Heart right ventricle (tissue), 16 donors: ENCODE measurements at regions not wholly inside any gene's neighbourhood (a gene's known extent, or its start where the extent isn't known, plus 50 kb on each side); places are given as distances from the start of the nearest gene placed in this dataset.
"Not testable (repeated sequence)": the region's sequence is repeated elsewhere in the genome, so short reads cannot be mapped to it uniquely, and the experiment has no call there.

Experiments used
- ATAC-seq, 8 donors: fragments of 200-7000 bp; cut with Tn5 transposase; one replicate each; pipeline ENCODE4 v1.9.1; 2020; ENCODE audit warnings: mild to moderate bottlenecking in 8 of 8, moderate library complexity in 8 of 8, moderate number of reproducible peaks in 1 of 8
- DNase-seq, 2 donors: peaks; one replicate each; pipeline ENCODE4 v3.0.0-alpha.2; 2020
- H3K27ac ChIP-seq, 10 donors: fragments of 200-600 bp; sonication (generic) in 2 of 10; one replicate each; pipeline versions ENCODE4 v1.5.0 to v1.8.0; 2020 to 2022; ENCODE audit warnings: mild to moderate bottlenecking in 3 of 10
- H3K27me3 ChIP-seq, 7 donors: fragments of 200-600 bp; one replicate each; pipeline ENCODE4 v1.8.0; 2021 to 2022; ENCODE audit warnings: mild to moderate bottlenecking in 2 of 7
- H3K36me3 ChIP-seq, 9 donors: fragments of 200-600 bp; sonication (generic) in 1 of 9; one replicate each; pipeline versions ENCODE4 v1.5.0 to v1.8.0; 2020 to 2022; ENCODE audit warnings: mild to moderate bottlenecking in 2 of 9
- H3K4me1 ChIP-seq, 9 donors: fragments of 200-600 bp; sonication (generic) in 1 of 9; one replicate each; pipeline versions ENCODE4 v1.5.0 to v1.8.0; 2020 to 2022; ENCODE audit warnings: mild to moderate bottlenecking in 4 of 9
- H3K4me3 ChIP-seq, 10 donors: fragments of 200-600 bp; sonication (generic) in 2 of 10; one replicate each; pipeline versions ENCODE4 v1.5.0 to v1.8.0; 2020 to 2022; ENCODE audit warnings: mild to moderate bottlenecking in 7 of 10, moderate library complexity in 2 of 10
- H3K9me3 ChIP-seq, 11 donors: fragments of 200-600 bp in 10 of 11; sonication (generic) in 2 of 11; one replicate each; pipeline versions ENCODE4 v1.5.0 to v1.8.0; 2013 to 2022; ENCODE audit warnings: mild to moderate bottlenecking in 2 of 11, control low read depth in 1 of 11, moderate library complexity in 1 of 11
- WGBS, 2 donors: extraction: QIAGEN DNeasy Blood & Tissue Kit; methylation state at CpG; one replicate each; pipeline ENCODE4 v1.1.7; 2013; ENCODE audit warnings: inconsistent platforms in 1 of 2; 5-methylcytosine and 5-hydroxymethylcytosine counted together
- intact Hi-C, 10 donors: fragments of 100-400 bp; cut with DNase I; formaldehyde crosslinking; loops; one replicate each; pipeline versions ENCODE4 v1.11.1 to v1.14.2; 2022
- TF ChIP-seq, protein P1 (sequence below), 9 donors: fragments of 200-600 bp; sonication (generic) in 2 of 9; IDR thresholded peaks; one replicate each; pipeline versions ENCODE4 v1.5.0 to v1.8.0; 2021 to 2022; ENCODE audit warnings: antibody characterized with exemption in 9 of 9, mild to moderate bottlenecking in 5 of 9, moderate library complexity in 1 of 9
- donor health status: Arrhythmogenic right ventricular cardiomyopathy.
- donor health status: ischemic (EF 13 %, LVEDD 7.1; RV severe dilation, severe dysfunction).
- donor health status: healthy with polysubstance abuse.
- donor health status: DM: no; HTN: yes; CAD: no.
- donor health status: DM: no; HTN: no; CAD: no.
- donor health status: ischemic (EF 25% LVEDD 6.9; RV normal size, moderate dysfunction).
- donor health status: ischemic (EF 25% LVEDD 5.7; RV mildly dilated, moderate dysfunction).
- donor health status: healthy.
- donor health status: DM: yes; HTN: yes; CAD: no.
- donor health status: Ischemic cardiomyopathy.
- donor health status: ischemic (EF 35%, LVEDD 5.7; RV mildly dilated, moderate dysfunction).
- donor health status: nonischemic (EF 11% LVEDD 7.7; RV severe dilation, severe dysfunction).
- donor health status: DM: yes; HTN: yes; CAD: no.
- donor health status: PGD.
- donor health status: ischemic (EF 29% LVEDD 5.4; RV normal size, mild dysfunction).
- donor health status: nonischemic (EF 23%, LVEDD 6.1; RV moderate dilation, normal function).

- DNase-seq (no peak), ATAC-seq (no peak)
- 86 to 88% methylated on average over 3 of the region's 3 CpGs for WGBS, 2 donors
- peaks cover 0 to 47% (median 3%) of the 10 kb centered on the region in 11 donors for H3K9me3 ChIP-seq
- no peaks in the 10 kb centered on the region for H3K36me3 ChIP-seq
- no peaks in the 10 kb centered on the region for H3K4me1 ChIP-seq
- no peak overlapping the region for H3K27ac ChIP-seq
- no peak overlapping the region for H3K4me3 ChIP-seq
- intact Hi-C loops, result loop anchor here in 1 of 10 donors (10.0 kb wide), 1 partner anchor 566 kb away; no protein-coding TSS in a partner anchor
- TF ChIP-seq, protein P1, sequence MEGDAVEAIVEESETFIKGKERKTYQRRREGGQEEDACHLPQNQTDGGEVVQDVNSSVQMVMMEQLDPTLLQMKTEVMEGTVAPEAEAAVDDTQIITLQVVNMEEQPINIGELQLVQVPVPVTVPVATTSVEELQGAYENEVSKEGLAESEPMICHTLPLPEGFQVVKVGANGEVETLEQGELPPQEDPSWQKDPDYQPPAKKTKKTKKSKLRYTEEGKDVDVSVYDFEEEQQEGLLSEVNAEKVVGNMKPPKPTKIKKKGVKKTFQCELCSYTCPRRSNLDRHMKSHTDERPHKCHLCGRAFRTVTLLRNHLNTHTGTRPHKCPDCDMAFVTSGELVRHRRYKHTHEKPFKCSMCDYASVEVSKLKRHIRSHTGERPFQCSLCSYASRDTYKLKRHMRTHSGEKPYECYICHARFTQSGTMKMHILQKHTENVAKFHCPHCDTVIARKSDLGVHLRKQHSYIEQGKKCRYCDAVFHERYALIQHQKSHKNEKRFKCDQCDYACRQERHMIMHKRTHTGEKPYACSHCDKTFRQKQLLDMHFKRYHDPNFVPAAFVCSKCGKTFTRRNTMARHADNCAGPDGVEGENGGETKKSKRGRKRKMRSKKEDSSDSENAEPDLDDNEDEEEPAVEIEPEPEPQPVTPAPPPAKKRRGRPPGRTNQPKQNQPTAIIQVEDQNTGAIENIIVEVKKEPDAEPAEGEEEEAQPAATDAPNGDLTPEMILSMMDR (IDR thresholded peaks at IDR 0.05), result no peak
- H3K27me3 ChIP-seq, result no peaks in the 10 kb centered on the region
These were observed 551.3 kb downstream of the TMEM135 start for GRCh38 chr11:87589082-87589481.

DNA sequence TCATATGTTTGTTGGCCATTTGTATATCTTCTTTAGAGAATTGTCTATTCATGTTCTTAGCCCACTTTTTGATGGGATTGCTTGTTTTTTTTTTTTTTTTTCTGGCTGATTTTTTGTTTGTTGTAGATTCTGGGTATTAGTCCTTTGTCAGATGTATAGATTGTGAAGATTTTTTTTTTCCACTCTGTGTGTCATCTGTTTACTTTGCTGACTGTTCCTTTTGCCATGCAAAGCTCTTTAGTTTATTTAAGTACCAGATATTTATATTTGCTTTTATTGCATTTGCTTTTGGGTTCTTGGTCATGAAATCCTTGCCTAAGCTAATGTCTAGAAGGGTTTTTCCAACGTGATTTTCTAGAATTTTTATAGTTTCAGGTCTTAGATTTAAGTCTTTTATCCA lies 547.9 kb downstream of the TMEM135 start:
- intact Hi-C loops, result loop anchor here in 1 of 10 donors (10.0 kb wide), 1 partner anchor 569 kb away; no protein-coding TSS in a partner anchor
- DNase-seq, H3K36me3 ChIP-seq, H3K4me3 ChIP-seq, H3K4me1 ChIP-seq, ATAC-seq, H3K27ac ChIP-seq, H3K27me3 ChIP-seq: not testable (repeated sequence)
- peaks cover 0 to 19% (median 0%) of the 10 kb centered on the region in 11 donors for H3K9me3 ChIP-seq
- 22 to 27% methylated on average over 1 of the region's 1 CpG for WGBS, 2 donors

GRCh38 chr11:87583931-87584330 lies 546.2 kb downstream of the TMEM135 start:
- no peaks in the 10 kb centered on the region for H3K36me3 ChIP-seq
- no peaks in the 10 kb centered on the region for H3K27me3 ChIP-seq
- intact Hi-C loops, result loop anchor here in 1 of 10 donors (10.0 kb wide), 1 partner anchor 571 kb away; no protein-coding TSS in a partner anchor
- no peak for ATAC-seq
- H3K4me1 ChIP-seq, result no peaks in the 10 kb centered on the region
- WGBS, 2 donors, result 84 to 88% methylated on average over 2 of the region's 2 CpGs
- H3K27ac ChIP-seq, result no peak overlapping the region
- TF ChIP-seq, protein P1 (IDR thresholded peaks at IDR 0.05), result no peak
- DNase-seq, result no peak
- peaks cover 0 to 17% (median 0%) of the 10 kb centered on the region in 11 donors for H3K9me3 ChIP-seq
- H3K4me3 ChIP-seq, result no peak overlapping the region

DNA sequence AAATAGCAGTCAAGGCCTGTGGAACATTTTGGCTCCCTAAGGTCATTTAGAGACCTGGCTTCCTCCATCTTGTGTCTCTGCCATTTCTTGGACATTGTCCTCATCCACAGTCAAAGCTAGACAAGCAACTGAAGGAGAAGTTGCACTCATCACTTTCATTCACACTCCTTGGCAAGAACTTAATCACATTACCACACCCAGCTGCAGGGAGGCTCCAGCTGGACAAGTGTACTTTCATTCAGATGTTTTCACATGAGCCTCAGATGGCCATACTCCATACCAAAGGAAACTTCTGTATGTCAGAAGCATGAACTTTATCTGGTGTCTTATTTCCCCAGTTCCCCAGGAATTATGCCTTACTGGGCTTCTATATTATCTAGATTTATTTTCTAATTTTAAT lies 537.4 kb downstream of the TMEM135 start:
- H3K4me1 ChIP-seq, result no peaks in the 10 kb centered on the region
- H3K9me3 ChIP-seq, result no peaks in the 10 kb centered on the region
- intact Hi-C loops, result no loop called here
- no peak overlapping the region for H3K4me3 ChIP-seq
- no peak for DNase-seq
- H3K27me3 ChIP-seq, result no peaks in the 10 kb centered on the region
- ATAC-seq, result no peak
- no peak overlapping the region for H3K27ac ChIP-seq
- H3K36me3 ChIP-seq, result no peaks in the 10 kb centered on the region
- TF ChIP-seq, protein P1 (IDR thresholded peaks at IDR 0.05), result no peak

DNA sequence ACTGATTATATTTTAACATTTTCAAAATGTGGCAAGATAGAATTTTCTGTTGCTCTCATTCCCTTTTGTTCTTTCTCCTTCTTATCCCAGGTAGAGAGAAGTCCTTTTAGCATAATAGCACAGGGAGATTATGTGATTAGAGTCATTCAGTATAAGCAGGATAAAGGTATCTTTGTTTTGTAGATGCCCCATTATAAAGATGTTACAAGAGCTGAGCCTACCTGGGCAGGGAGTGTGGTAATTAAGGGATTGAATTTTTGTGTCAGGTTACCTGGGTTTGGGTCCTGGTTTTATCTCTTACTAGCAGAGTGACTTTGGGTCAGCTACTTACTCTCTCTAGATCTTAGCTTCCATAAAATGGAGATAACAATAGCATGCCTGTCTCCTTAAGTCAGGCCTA lies 536.5 kb downstream of the TMEM135 start:
- H3K4me3 ChIP-seq, result no peak overlapping the region
- no peak for DNase-seq
- H3K4me1 ChIP-seq, result no peaks in the 10 kb centered on the region
- H3K27me3 ChIP-seq, result no peaks in the 10 kb centered on the region
- intact Hi-C loops, result no loop called here
- no peaks in the 10 kb centered on the region for H3K9me3 ChIP-seq
- no peaks in the 10 kb centered on the region for H3K36me3 ChIP-seq
- TF ChIP-seq, protein P1 (IDR thresholded peaks at IDR 0.05), result no peak
- H3K27ac ChIP-seq, result no peak overlapping the region
- no peak for ATAC-seq
